HG02870 (cell line): ENCODE measurements at regions not wholly inside any gene's neighbourhood (a gene's known extent, or its start where the extent isn't known, plus 50 kb on each side); places are given as distances from the start of the nearest gene placed in this dataset.
"Not testable (repeated sequence)": the region's sequence is repeated elsewhere in the genome, so short reads cannot be mapped to it uniquely, and the experiment has no call there.

Experiments
- ATAC-seq: cut with Tn5 transposase; IDR thresholded peaks from one replicate; pipeline ENCODE4 v1.9.1; 2021; ENCODE audit warnings: mild to moderate bottlenecking, moderate library complexity; ENCODE audit not compliant: unreplicated experiment

DNA sequence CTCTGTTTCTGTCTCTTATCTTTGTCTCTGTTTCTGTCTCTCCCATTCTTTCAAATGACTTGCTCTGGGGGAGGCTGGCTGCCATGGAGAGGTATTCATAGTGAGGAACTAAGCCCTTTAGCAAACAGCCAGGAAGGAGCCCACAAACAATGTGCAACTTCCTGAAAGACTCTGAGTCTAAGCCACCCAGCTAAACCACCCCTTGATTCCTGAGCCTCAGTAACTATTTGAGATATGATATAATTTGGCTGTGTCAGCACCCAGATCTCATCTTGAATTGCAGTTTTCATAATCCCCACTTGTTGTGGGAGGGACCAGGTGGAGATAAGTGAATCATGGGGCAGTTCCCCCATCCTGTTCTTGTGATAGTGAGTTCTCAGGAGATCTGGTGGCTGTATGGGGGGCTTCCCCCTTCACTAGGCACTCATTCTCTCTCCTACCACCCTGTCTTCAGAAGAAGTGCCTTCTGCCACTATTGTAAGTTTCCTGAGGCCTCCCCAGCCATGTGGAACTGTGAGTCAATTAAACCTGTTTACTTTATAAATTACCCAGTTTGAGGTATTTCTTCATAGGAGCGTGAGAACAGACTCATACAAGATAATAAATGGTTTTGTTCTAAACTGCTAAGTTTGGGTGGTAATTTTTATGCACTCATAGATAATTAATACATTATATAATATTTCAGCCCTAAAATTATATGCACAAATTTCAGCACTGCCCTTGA, 121.2 kb upstream of the FOXP2 start:
- no peak for ATAC-seq

DNA sequence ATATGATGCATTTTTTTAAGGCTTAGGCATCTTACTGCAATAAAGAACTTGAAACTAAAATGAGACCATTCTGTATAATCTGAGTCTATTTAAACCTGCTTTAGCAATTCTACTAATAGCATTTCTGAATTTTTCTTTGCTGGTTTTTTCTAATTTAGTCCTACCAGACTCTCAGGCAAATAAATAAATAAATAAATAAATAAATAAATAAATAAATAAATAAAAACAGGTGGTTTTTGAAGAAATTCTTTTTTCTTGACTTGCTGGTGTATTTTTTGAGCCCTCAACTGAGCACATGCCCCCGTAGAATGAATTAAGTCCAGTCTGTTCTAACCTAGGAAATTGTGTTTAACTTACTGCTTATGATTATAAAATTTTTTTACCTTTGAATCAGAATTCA, 134.7 kb upstream of the FOXP2 start:
- ATAC-seq, result no peak

DNA sequence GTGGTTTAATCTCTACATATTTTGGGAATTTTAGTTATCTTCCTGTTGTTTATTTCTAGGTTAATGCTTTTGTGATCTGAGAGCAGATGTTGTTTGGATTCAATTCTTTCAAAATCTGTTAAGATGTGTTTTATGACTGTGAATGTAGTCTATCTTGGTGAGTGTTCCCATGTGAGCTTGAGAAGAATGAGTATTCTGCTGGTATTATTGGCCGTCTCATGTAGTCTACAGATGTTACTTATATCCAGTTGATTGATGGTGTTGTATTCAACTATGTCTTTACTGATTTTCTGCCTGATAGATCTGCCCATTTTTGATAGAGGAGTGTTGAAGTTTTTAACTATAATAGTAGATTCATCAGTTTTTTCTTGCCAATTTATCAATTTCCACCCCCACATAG, 141.4 kb upstream of the FOXP2 start:
- no peak for ATAC-seq

GRCh38 chr7:114269714-114270113, 144.9 kb upstream of the FOXP2 start:
- ATAC-seq, result no peak

- not testable (repeated sequence) for ATAC-seq
Observed at GRCh38 chr7:114267550-114267949, 147.1 kb upstream of the FOXP2 start.

DNA sequence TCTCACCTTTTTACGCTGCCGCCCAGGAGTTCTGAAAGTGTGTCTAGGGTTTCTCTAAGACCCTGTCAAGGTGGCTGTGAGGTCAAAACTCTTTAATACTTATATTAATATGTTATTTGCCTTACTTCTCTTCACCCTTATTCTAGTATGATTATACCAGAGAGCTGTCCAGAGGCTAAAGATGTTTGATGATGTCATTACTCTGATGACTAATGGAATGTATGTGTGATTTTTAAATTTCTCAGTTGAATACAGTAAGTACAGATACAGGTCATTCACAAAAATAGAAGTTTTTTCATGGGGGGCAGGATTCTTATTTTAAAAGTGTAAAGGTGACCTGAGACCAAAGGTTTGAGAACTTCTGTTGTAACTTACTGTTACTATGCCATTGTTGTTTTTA, 150.6 kb upstream of the FOXP2 start:
- ATAC-seq, result no peak

DNA sequence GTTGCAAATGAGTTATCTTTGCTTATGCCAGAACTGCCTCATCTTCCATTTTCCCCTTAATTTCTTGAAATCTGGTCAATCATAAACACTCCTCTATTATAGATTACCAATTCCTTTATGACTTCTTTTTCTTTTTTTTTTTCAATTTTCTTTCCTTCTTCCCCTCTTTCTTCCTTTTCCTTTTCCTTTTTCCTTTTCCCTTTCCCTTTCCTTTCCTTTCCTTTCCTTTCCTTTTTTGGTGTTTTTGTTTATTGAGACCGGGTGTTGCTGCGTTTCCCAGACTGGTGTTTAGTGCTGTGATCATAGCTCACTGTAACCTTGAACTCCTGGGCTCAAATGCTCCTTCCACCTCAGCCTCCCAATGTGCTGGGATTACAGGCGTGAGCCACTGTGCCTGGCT, 151.4 kb upstream of the FOXP2 start:
- ATAC-seq, result no peak

GRCh38 chr7:114255404-114255841, 159.2 kb upstream of the FOXP2 start:
- ATAC-seq, result no peak

DNA sequence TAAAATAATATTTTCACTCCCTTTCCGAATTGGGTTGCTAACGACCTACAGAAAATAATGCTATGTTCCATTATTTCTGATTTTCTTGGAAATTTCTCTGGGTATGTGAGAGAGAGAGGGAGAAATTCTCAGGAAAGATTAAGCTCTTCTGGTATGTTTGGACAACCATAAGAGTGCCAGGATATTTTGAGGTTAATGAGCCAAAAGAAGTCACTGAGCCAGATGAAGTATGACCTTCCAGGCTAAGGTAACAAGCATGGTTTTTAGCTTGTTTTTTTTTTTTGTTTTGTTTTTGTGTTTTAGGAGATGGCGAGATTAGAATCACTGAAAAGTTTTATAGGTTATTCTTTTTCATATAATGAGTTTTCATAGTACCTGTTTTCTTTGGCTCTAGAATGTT, 171.0 kb upstream of the FOXP2 start:
- ATAC-seq, result no peak

GRCh38 chr7:114242992-114243507, 171.6 kb upstream of the FOXP2 start:
- no peak for ATAC-seq

GRCh38 chr7:114229246-114229645, 185.4 kb upstream of the FOXP2 start:
- ATAC-seq, result no peak

DNA sequence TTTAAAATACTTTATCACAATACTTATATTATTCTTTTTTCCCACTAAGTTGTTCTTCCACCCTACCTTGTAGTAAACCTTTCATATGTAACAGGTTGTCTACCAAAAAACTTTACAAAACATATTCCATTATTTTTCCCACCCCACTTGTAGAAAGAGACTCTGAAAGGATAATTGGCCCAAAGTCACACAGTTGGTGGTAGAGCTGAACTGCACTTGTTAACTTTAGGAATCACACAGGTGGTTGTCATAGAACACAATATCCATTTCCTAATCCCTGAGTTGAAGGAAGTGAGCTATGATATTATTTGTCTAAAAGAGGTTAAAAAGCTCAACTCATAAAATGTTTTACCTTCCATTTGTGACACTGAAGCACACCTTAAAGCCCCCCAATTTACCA, 188.8 kb upstream of the FOXP2 start:
- no peak for ATAC-seq

DNA sequence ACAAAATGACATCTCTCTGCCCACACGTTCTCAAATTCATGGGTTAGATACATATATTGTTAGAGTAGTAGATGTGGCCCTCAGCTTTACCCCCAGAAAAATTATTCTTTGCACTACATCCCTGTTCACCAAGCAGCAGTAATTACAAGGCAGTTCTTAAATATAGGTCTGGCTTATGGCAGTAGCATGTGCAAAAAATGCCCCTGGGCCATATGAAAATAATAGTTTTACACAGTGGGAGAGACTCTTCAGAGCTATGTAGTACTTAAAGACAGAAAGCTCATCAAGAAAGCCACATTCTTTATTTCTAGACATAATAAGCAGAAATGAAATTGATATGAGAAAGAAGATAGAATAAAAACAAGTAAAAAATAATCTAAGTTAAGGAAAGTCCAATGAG, 196.3 kb upstream of the FOXP2 start:
- no peak for ATAC-seq

- ATAC-seq, result no peak
Observed at GRCh38 chr7:114217026-114217806, 197.4 kb upstream of the FOXP2 start.

GRCh38 chr7:114214466-114214865, 200.1 kb upstream of the FOXP2 start:
- no peak for ATAC-seq

DNA sequence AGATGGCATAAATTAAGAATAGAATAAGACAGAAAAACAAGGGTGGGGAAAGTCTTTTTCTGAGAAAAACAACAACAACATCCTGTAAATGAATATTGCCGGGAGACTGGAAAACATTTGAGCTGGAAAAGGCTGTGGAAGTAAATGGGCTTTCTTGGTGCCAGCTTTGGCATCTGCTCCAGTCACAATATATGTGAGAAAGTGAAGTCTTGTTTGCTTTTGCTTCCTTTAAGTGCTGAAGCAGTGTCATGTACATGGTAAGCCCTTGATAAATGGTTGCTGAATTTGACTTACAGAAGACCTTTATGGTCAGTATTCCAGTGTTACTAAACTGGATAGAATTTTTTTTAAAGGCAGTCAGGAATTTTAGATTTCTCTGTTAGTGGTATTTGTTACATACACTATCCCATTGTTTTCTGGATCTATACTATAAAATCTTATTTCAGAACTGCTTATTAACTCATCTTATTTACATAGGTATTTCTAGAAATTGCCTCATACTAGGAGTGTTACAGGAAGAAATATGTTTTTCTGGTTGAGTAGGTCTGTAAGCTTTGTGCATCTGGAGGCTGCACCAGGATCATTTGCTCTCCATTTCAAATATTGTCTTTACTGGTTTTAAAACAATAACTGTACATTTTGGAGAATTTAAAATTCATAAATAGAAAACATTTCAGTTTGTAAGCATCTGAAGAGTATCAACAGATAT, 201.7 kb upstream of the FOXP2 start:
- no peak for ATAC-seq

DNA sequence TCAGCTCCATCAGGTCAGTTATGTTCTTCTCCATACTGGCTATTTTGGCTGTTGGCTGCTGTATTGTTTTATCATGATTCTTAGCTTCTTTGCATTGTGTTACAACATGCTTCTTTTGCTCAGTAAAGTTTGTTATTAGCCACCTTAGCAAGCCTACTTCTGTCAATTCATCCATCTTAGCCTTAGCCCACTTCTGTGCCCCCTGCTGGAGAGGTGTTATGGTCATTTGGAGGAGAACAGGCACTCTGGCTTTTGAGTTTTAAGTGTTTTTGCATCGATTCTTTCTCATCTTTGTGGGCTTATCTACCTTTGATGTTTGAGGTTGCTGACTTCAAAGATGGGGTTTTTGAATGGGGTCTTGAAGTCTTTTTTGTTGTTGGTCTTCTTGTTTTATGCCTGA, 204.6 kb upstream of the FOXP2 start:
- no peak for ATAC-seq

DNA sequence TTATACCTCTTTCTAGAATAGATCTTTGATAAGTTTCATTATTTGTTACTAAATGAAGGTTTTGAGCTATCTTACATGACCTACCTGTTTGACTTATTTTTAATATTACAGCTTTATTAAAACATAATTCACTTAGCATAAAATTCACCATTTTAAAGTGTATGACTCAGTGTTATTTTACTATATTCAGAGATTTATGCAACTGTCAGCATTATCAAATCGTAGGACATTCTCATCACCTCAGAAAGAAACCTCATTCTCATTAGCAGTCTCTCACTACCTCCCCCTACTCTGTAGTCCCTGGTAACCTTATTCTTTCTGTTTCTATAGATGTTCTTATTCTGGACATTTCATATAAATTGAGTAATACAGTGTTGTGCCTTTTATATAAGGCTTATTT, 207.9 kb upstream of the FOXP2 start:
- no peak for ATAC-seq

- no peak for ATAC-seq
Observed at GRCh38 chr7:114196517-114196916, 218.1 kb upstream of the FOXP2 start.

DNA sequence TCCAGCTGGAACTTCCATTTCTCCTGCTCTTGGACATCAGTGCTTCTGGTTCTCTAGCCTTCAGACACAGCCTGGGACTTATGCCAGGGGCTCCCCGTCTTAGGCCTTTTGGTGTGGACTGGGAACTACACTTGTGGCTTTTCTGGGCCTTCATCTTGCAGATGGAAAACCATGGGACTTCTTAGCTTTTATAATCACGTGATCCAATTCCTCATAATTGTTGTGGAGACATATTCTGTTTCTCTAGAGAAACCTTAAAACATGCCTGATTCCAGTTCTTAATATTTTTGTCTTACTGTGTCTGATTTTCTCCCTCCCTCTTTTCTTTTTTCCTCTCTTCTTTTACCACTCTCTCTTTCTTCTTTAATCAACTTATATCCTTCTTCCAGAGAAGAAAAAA, 224.2 kb upstream of the FOXP2 start:
- ATAC-seq, result no peak

- ATAC-seq, result no peak
Observed at GRCh38 chr7:114183311-114184088, 231.1 kb upstream of the FOXP2 start.
